ENCODE measurements at regions not wholly inside any gene's neighbourhood (a gene's known extent, or its start where the extent isn't known, plus 50 kb on each side); places are given as distances from the start of the nearest gene placed in this dataset.

DNA sequence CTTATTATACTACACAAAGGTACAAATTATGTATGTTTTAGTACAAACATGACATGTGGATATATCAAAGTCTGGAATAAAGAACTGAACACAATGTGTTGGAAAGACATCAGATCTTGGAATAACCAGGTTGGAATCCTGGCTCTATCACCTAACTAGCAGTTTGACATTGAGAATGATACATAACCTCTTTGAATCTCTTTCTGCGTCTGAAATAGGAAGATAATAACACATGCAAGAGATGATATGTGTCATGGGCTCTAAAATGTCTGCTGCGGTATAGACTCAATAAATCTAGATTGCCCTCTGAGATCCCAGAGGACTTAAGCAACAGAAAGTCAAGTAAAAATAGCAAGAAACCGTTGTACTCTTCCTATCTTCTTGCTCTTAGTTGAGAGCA is 66.8 kb upstream of the CCN2 start:
- TF ChIP-seq, protein P1, sequence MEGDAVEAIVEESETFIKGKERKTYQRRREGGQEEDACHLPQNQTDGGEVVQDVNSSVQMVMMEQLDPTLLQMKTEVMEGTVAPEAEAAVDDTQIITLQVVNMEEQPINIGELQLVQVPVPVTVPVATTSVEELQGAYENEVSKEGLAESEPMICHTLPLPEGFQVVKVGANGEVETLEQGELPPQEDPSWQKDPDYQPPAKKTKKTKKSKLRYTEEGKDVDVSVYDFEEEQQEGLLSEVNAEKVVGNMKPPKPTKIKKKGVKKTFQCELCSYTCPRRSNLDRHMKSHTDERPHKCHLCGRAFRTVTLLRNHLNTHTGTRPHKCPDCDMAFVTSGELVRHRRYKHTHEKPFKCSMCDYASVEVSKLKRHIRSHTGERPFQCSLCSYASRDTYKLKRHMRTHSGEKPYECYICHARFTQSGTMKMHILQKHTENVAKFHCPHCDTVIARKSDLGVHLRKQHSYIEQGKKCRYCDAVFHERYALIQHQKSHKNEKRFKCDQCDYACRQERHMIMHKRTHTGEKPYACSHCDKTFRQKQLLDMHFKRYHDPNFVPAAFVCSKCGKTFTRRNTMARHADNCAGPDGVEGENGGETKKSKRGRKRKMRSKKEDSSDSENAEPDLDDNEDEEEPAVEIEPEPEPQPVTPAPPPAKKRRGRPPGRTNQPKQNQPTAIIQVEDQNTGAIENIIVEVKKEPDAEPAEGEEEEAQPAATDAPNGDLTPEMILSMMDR (IDR thresholded peaks at IDR 0.05; ENCODE audit: poor library complexity) = no peak
- no peak for TF ChIP-seq EZH2 (IDR thresholded peaks at IDR 0.05; ENCODE audit: borderline replicate concordance)
